SK-N-SH (cell line): ENCODE measurements at regions not wholly inside any gene's neighbourhood (a gene's known extent, or its start where the extent isn't known, plus 50 kb on each side); places are given as distances from the start of the nearest gene placed in this dataset.

Source experiments
- CTCF ChIA-PET: fragments of 300-600, 350-600 bp; formaldehyde crosslinking; extraction: SDS; loops from one replicate; lab custom pipeline; 2021; lab: Yijun Ruan, JAX
- POLR2A ChIA-PET: fragments of 350-600 bp; sonication (Branson Sonifier 250); formaldehyde crosslinking; extraction: SDS; loops from one replicate; lab custom pipeline; 2020; ENCODE audit warnings: antibody characterized with exemption, inconsistent platforms; lab: Yijun Ruan, JAX
- DNase-seq: peaks from one replicate; pipeline ENCODE4 v3.0.0; 2012
- H2AFZ ChIP-seq: fragments of 200-600 bp; sonication (generic); 2 replicates; pipeline ENCODE4 v1.8.1; 2016; ENCODE audit warnings: antibody characterized with exemption, mild to moderate bottlenecking, low read depth
- H3F3A ChIP-seq: fragments of 200-600 bp; sonication (generic); replicated peaks from 2 replicates; pipeline ENCODE3; 2016; ENCODE audit warnings: antibody characterized with exemption, mild to moderate bottlenecking; ENCODE audit not compliant: insufficient read depth
- H3K27ac ChIP-seq, 2 experiments: fragments of 200-500 bp in 1 of 2; fragments of 200-600 bp in 1 of 2; sonication (Bioruptor generic) in 1 of 2; sonication (generic), shearing (Covaris generic) in 1 of 2; 2 replicates each; pipeline versions ENCODE4 v1.5.1 to v1.6.1; 2014 to 2016; ENCODE audit warnings: low read depth in 2 of 2, inconsistent platforms in 1 of 2, low read length in 1 of 2, mild to moderate bottlenecking in 1 of 2, mixed read lengths in 1 of 2
- H3K27me3 ChIP-seq: fragments of 200-600 bp; sonication (generic), shearing (Covaris generic); 2 replicates; pipeline ENCODE4 v1.6.1; 2016; ENCODE audit warnings: mixed run types; ENCODE audit not compliant: insufficient read depth
- H3K36me3 ChIP-seq, 2 experiments: fragments of 200-500 bp in 1 of 2; fragments of 200-600 bp in 1 of 2; sonication (Bioruptor generic) in 1 of 2; sonication (generic) in 1 of 2; replicated peaks in 1 of 2; 2 replicates each; pipeline versions ENCODE3 to v1.5.1; 2014 to 2016; ENCODE audit warnings: low read length in 1 of 2, mild to moderate bottlenecking in 1 of 2; ENCODE audit not compliant: insufficient read depth in 2 of 2, control insufficient read depth in 1 of 2
- H3K4me1 ChIP-seq, 2 experiments: fragments of 200-500 bp in 1 of 2; fragments of 200-600 bp in 1 of 2; sonication (Bioruptor generic) in 1 of 2; sonication (generic), shearing (Covaris generic) in 1 of 2; 2 replicates each; pipeline versions ENCODE4 v1.5.1 to v1.6.1; 2014 to 2016; ENCODE audit warnings: low read depth in 1 of 2, low read length in 1 of 2, mixed run types in 1 of 2; ENCODE audit not compliant: insufficient read depth in 2 of 2, control insufficient read depth in 1 of 2
- H3K4me2 ChIP-seq: fragments of 200-600 bp; sonication (generic), shearing (Covaris generic); 2 replicates; pipeline ENCODE4 v1.6.1; 2017; ENCODE audit warnings: mixed run types
- H3K4me3 ChIP-seq, 2 experiments: fragments of 200-500 bp in 1 of 2; fragments of 200-600 bp in 1 of 2; sonication (Bioruptor generic) in 1 of 2; sonication (generic), shearing (Covaris generic) in 1 of 2; 2 replicates each; pipeline versions ENCODE4 v1.5.1 to v1.8.1; 2014 to 2016; ENCODE audit warnings: low read depth in 2 of 2, inconsistent platforms in 1 of 2, low read length in 1 of 2, mild to moderate bottlenecking in 1 of 2, mixed read lengths in 1 of 2, moderate library complexity in 1 of 2
- H3K79me2 ChIP-seq: fragments of 200-600 bp; sonication (generic); 2 replicates; pipeline ENCODE4 v1.8.1; 2017; ENCODE audit warnings: mild to moderate bottlenecking; ENCODE audit not compliant: insufficient read depth
- H3K9ac ChIP-seq: fragments of 200-600 bp; sonication (generic); 2 replicates; pipeline ENCODE4 v1.6.1; 2017; ENCODE audit warnings: mixed run types
- H3K9me2 ChIP-seq: fragments of 200-600 bp; sonication (generic); 2 replicates; pipeline ENCODE4 v1.6.1; 2017; ENCODE audit warnings: mixed run types
- H3K9me3 ChIP-seq: fragments of 200-600 bp; sonication (generic); 2 replicates; pipeline ENCODE4 v1.6.1; 2017; ENCODE audit warnings: mixed run types, mild to moderate bottlenecking, moderate library complexity
- H4K20me1 ChIP-seq: fragments of 200-600 bp; sonication (generic); 2 replicates; pipeline ENCODE4 v1.6.1; 2017; ENCODE audit warnings: mild to moderate bottlenecking, mixed run types; ENCODE audit not compliant: insufficient read depth
- CHD2 ChIP-seq: fragments of 150-350 bp; IDR thresholded peaks from 2 replicates; pipeline ENCODE4 v1.6.1; 2018; ENCODE audit warnings: low read length; ENCODE audit not compliant: partially characterized antibody
- ELF1 ChIP-seq: IDR thresholded peaks from 2 replicates; pipeline ENCODE4 v1.4.0; 2012
- EP300 ChIP-seq, 2 experiments: IDR thresholded peaks; 2 replicates each; pipeline versions ENCODE4 v1.4.0 to v1.6.1; 2012; ENCODE audit warnings: borderline replicate concordance in 1 of 2, low read depth in 1 of 2, low read length in 1 of 2
- EZH2phosphoT487 ChIP-seq: fragments of 200-600 bp; sonication (generic); IDR thresholded peaks from 2 replicates; pipeline ENCODE4 v1.6.1; 2017; ENCODE audit warnings: low read depth, mixed run types, mild to moderate bottlenecking, antibody characterized with exemption, moderate library complexity, borderline replicate concordance
- FOXJ3 ChIP-seq: sonication (generic); formaldehyde crosslinking; IDR thresholded peaks from 2 replicates; pipeline ENCODE4 v1.5.1; 2020; ENCODE audit warnings: mild to moderate bottlenecking, missing genetic modification reagents
- FOXM1 ChIP-seq: IDR thresholded peaks from 2 replicates; pipeline ENCODE4 v1.4.0; 2012; ENCODE audit warnings: low read depth, mild to moderate bottlenecking
- GABPA ChIP-seq: IDR thresholded peaks from 2 replicates; pipeline ENCODE4 v1.4.0; 2012; ENCODE audit warnings: low read depth, mild to moderate bottlenecking
- JUND ChIP-seq: IDR thresholded peaks from 2 replicates; pipeline ENCODE4 v1.4.0; 2012
- MAX ChIP-seq: IDR thresholded peaks from 2 replicates; pipeline ENCODE4 v1.4.0; 2012; ENCODE audit warnings: low read depth
- MXI1 ChIP-seq: IDR thresholded peaks from 2 replicates; pipeline ENCODE4 v1.6.1; 2012; ENCODE audit warnings: mild to moderate bottlenecking, low read depth, low read length, improper control_type of control experiment
- NFIC ChIP-seq: IDR thresholded peaks from 2 replicates; pipeline ENCODE4 v1.4.0; 2012; ENCODE audit warnings: borderline replicate concordance
- NRF1 ChIP-seq: IDR thresholded peaks from 2 replicates; pipeline ENCODE4 v1.6.1; 2012; ENCODE audit warnings: low read depth, mild to moderate bottlenecking, low read length
- POLR2AphosphoS5 ChIP-seq: IDR thresholded peaks from 2 replicates; pipeline ENCODE4 v1.6.1; 2012; ENCODE audit warnings: low read depth, low read length
- RAD21 ChIP-seq: IDR thresholded peaks from 2 replicates; pipeline ENCODE4 v1.6.1; 2012; ENCODE audit warnings: mild to moderate bottlenecking, low read length
- SIN3A ChIP-seq: IDR thresholded peaks from 2 replicates; pipeline ENCODE4 v1.6.1; 2012; ENCODE audit warnings: low read depth, mild to moderate bottlenecking, low read length, moderate library complexity, borderline replicate concordance
- TAF1 ChIP-seq: IDR thresholded peaks from 2 replicates; pipeline ENCODE4 v1.6.1; 2012; ENCODE audit warnings: low read depth, mild to moderate bottlenecking, low read length, moderate library complexity, borderline replicate concordance
- TEAD4 ChIP-seq: IDR thresholded peaks from 2 replicates; pipeline ENCODE4 v1.4.0; 2012; ENCODE audit warnings: mild to moderate bottlenecking, borderline replicate concordance; ENCODE audit not compliant: insufficient read depth
- USF1 ChIP-seq: IDR thresholded peaks from 2 replicates; pipeline ENCODE4 v1.4.0; 2012; ENCODE audit warnings: low read depth, borderline replicate concordance
- YY1 ChIP-seq: IDR thresholded peaks from 2 replicates; pipeline ENCODE4 v1.4.0; 2012; ENCODE audit warnings: low read depth, mild to moderate bottlenecking
- WGBS: methylation state at CpG from one replicate; pipeline ENCODE4 v1.1.6; 2017; ENCODE audit warnings: low lambda C conversion rate; 5-methylcytosine and 5-hydroxymethylcytosine counted together

GRCh38 chr1:229005097-229005496 is 265.8 kb upstream of the RAB4A start:
- H3K27ac ChIP-seq: no peak overlapping the region
- no peak overlapping the region for H3K4me3 ChIP-seq
- TF ChIP-seq MAX (no peak), NRF1 (no peak), POLR2AphosphoS5 (no peak), YY1 (no peak), MXI1 (no peak), FOXM1 (no peak), TEAD4 (no peak), GABPA (no peak), EP300 (IDR thresholded peaks at IDR 0.05; ENCODE audit: borderline replicate concordance in 1 of 2, low read depth in 1 of 2, low read length in 1 of 2) (no peak), ELF1 (no peak), RAD21 (no peak), CHD2 (no peak), SIN3A (no peak), TAF1 (no peak), NFIC (no peak), FOXJ3 (CRISPR knock-in tag) (no peak), JUND (no peak), USF1 (no peak)
- H3K4me2 ChIP-seq: no peak overlapping the region
- DNase-seq: no peak
- no peak overlapping the region for H3K9ac ChIP-seq
- no peaks in the 10 kb centered on the region for H3K9me2 ChIP-seq
- no peaks in the 10 kb centered on the region for H3F3A ChIP-seq
- H3K4me1 ChIP-seq: peaks cover 0 to 14% of the 10 kb centered on the region in 2 experiments; a peak in 1 of 4 replicates
- POLR2A ChIA-PET: no interaction called here
- no peaks in the 10 kb centered on the region for H3K79me2 ChIP-seq
- no peaks in the 10 kb centered on the region for H3K9me3 ChIP-seq
- no peaks in the 10 kb centered on the region for H3K27me3 ChIP-seq
- WGBS: 84% methylated on average over 3 of the region's 3 CpGs
- CTCF ChIA-PET: interaction anchor here (0.8 kb wide), 1 partner anchor 273 kb away, joined by 3 read pairs; no protein-coding TSS in a partner anchor
- H4K20me1 ChIP-seq: no peaks in the 10 kb centered on the region
- H3K36me3 ChIP-seq: no peaks in the 10 kb centered on the region
- H2AFZ ChIP-seq: no peak overlapping the region

GRCh38 chr1:229005556-229005955 is 265.4 kb upstream of the RAB4A start:
- Histone ChIP-seq H3K27ac (no peak overlapping the region), H3K9me3 (no peaks in the 10 kb centered on the region), H3K4me1 (peaks cover 0 to 14% of the 10 kb centered on the region in 2 experiments; a peak in 1 of 4 replicates), H3F3A (no peaks in the 10 kb centered on the region), H3K27me3 (no peaks in the 10 kb centered on the region), H3K4me3 (no peak overlapping the region), H2AFZ (no peak overlapping the region), H3K4me2 (no peak overlapping the region), H3K79me2 (no peaks in the 10 kb centered on the region), H3K9ac (no peak overlapping the region), H4K20me1 (no peaks in the 10 kb centered on the region), H3K9me2 (no peaks in the 10 kb centered on the region), H3K36me3 (no peaks in the 10 kb centered on the region)
- TF ChIP-seq JUND (no peak), EZH2phosphoT487 (no peak)
- ChIA-PET POLR2A (no interaction called here), CTCF (interaction anchor here (0.8 to 1.0 kb wide), 2 partner anchors 273 to 314 kb away, joined by 3 read pairs; no protein-coding TSS in a partner anchor)
- 79% methylated on average over 7 of the region's 7 CpGs for WGBS
- DNase-seq: no peak
